ENCODE measurements at regions not wholly inside any gene's neighbourhood (a gene's known extent, or its start where the extent isn't known, plus 50 kb on each side); places are given as distances from the start of the nearest gene placed in this dataset.

DNA sequence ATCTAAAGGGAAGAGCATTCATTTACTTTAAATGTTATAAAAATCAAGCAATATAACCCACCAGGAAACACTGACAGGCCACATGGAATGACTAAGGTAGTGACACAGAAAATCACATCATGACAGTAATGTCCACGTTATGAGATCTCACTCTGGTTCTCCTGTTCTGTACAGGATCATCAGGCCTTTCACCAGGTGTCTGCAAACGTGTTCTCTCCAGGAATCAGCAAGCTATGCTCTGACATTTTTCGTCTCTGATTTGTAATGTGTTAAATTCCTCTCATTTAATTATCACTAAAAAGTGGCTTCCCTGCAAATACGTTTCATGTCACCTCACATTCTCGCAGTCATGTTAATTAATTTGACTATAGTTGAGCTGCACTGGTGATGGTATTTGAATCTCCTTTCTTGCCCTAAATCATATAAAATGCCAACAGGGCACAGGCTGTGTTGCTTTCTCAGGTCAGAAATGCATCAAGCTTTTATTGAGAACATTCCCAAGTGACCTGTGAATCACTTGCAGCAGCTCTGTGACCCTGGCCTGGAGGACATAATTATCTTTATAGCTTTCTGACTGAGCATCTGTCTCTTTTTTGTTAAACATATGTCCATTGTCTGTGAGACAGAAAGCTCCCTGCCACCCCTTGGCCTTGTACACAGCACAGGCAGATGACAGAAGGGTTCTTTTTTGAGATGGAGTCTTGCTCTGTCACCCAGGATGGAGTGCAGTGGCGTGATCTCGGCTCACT lies 196.2 kb downstream of the DIRAS2 start:
- TF ChIP-seq ZNF274 (IDR thresholded peaks at IDR 0.05; ENCODE audit: low read depth, low read length) = no peak
- no peak for TF ChIP-seq YY1 (IDR thresholded peaks at IDR 0.05; ENCODE audit: insufficient read depth, insufficient read length)
- TF ChIP-seq SUZ12 (IDR thresholded peaks at IDR 0.05; ENCODE audit: extremely low read depth, insufficient read depth, insufficient read length) = no peak
- Histone ChIP-seq H3K9ac (ENCODE audit: insufficient read length, low read depth) (no peak overlapping the region), H3K9me3 (ENCODE audit: insufficient read depth, low read length) (no peaks in the 10 kb centered on the region; the same call in 1 of the 2 replicates), H3K36me3 (ENCODE audit: insufficient read depth, insufficient read length, low read length) (no peaks in the 10 kb centered on the region), H3K27me3 (ENCODE audit: insufficient read depth, insufficient read length) (peaks cover 5% of the 10 kb centered on the region), H3K4me3 (ENCODE audit: insufficient read length, low read depth) (no peak overlapping the region), H3K4me1 (ENCODE audit: insufficient read depth, insufficient read length) (peaks cover 2% of the 10 kb centered on the region)
- DNase-seq (ENCODE audit: low read depth, low spot score) = no peak

DNA sequence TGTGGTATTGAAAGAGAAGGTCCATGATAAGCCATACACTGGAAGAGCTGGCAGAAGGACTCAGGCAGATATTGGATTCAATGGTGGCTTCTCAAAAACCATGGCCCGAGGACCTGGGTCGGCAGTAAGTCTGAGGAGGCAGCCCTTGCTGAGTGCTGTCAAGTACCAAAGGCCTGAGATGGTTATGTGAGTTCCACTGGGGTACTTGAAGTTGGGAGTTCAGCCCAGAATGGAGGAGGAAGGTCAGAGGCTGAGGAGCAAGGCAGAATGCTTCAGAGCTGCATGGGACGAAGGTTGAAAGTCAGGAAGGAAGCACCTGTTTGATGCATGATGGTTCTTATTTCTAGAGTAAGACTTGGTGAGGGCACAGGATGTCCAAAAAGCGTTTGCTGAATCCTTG lies 194.9 kb downstream of the DIRAS2 start:
- H3K9me3 ChIP-seq (ENCODE audit: insufficient read depth, low read length) = no peaks in the 10 kb centered on the region; the same call in 1 of the 2 replicates
- no peak overlapping the region for H3K9ac ChIP-seq (ENCODE audit: insufficient read length, low read depth)
- TF ChIP-seq ZNF274 (IDR thresholded peaks at IDR 0.05; ENCODE audit: low read depth, low read length) = no peak
- TF ChIP-seq SUZ12 (IDR thresholded peaks at IDR 0.05; ENCODE audit: extremely low read depth, insufficient read depth, insufficient read length) = no peak
- no peak for TF ChIP-seq YY1 (IDR thresholded peaks at IDR 0.05; ENCODE audit: insufficient read depth, insufficient read length)
- no peaks in the 10 kb centered on the region for H3K4me1 ChIP-seq (ENCODE audit: insufficient read depth, insufficient read length)
- DNase-seq (ENCODE audit: low read depth, low spot score) = no peak
- H3K36me3 ChIP-seq (ENCODE audit: insufficient read depth, insufficient read length, low read length) = no peaks in the 10 kb centered on the region
- H3K4me3 ChIP-seq (ENCODE audit: insufficient read length, low read depth) = no peak overlapping the region
- H3K27me3 ChIP-seq (ENCODE audit: insufficient read depth, insufficient read length) = no peaks in the 10 kb centered on the region

DNA sequence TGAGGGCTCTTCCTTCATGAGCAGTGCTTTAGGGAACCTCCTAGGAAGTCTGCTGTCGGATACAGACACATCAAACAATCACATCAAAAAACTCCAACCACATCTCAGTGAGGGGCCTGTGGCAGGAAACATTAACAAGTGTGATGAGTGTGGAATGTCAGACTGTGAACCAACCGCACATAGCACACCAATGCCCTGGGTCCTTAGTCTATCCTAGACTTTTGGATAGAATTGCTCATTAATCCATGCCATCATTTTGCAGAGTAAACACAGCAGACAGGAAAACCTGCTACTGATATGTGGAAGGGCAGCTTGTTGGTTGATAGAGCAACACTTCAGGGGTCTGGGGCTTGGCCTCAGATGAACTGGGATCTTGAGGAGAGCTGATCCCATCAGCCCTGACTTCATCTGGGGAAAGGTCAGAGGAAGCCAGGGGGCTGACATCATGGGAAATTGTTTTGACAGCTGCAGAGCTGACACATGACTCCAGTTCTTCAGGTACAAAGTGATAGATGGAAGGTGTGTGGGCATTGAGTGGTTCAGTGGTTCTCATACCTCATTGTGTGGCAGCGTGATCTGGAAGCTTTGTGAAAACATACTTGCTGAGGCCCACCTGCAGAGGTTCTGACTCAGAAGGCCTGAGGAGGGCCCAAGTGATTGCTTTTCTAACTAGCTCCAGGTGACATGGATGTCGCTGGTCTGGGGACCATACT lies 193.3 kb downstream of the DIRAS2 start:
- no peak overlapping the region for H3K9ac ChIP-seq (ENCODE audit: insufficient read length, low read depth)
- TF ChIP-seq SUZ12 (IDR thresholded peaks at IDR 0.05; ENCODE audit: extremely low read depth, insufficient read depth, insufficient read length) = no peak
- TF ChIP-seq YY1 (IDR thresholded peaks at IDR 0.05; ENCODE audit: insufficient read depth, insufficient read length) = no peak
- no peak for TF ChIP-seq ZNF274 (IDR thresholded peaks at IDR 0.05; ENCODE audit: low read depth, low read length)
- H3K9me3 ChIP-seq (ENCODE audit: insufficient read depth, low read length) = peaks cover 14% of the 10 kb centered on the region
- H3K27me3 ChIP-seq (ENCODE audit: insufficient read depth, insufficient read length) = no peaks in the 10 kb centered on the region
- no peak overlapping the region for H3K4me3 ChIP-seq (ENCODE audit: insufficient read length, low read depth)
- no peak for DNase-seq (ENCODE audit: low read depth, low spot score)
- H3K4me1 ChIP-seq (ENCODE audit: insufficient read depth, insufficient read length) = no peaks in the 10 kb centered on the region
- H3K36me3 ChIP-seq (ENCODE audit: insufficient read depth, insufficient read length, low read length) = no peaks in the 10 kb centered on the region

DNA sequence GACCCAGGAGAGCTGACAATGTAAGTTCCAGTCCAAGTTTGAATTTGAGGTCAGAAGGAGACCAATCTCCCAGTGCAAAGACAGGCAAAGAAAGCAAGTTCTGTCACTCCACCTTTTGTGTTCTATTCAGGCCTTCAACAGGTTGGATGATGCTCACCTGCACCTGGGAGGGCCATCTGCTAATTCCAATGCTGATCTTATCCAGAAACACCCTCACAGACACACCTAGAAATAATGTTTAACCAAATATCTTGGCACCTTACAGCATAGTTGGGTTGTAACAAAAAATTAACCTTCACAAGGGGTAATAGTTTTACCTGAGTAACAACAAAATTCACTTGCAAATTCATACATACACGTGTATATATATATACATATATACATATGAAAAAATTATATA lies 190.8 kb downstream of the DIRAS2 start:
- no peaks in the 10 kb centered on the region for H3K27me3 ChIP-seq (ENCODE audit: insufficient read depth, insufficient read length)
- TF ChIP-seq YY1 (IDR thresholded peaks at IDR 0.05; ENCODE audit: insufficient read depth, insufficient read length) = no peak
- no peak for TF ChIP-seq SUZ12 (IDR thresholded peaks at IDR 0.05; ENCODE audit: extremely low read depth, insufficient read depth, insufficient read length)
- no peak for TF ChIP-seq ZNF274 (IDR thresholded peaks at IDR 0.05; ENCODE audit: low read depth, low read length)
- no peak overlapping the region for H3K4me3 ChIP-seq (ENCODE audit: insufficient read length, low read depth)
- H3K36me3 ChIP-seq (ENCODE audit: insufficient read depth, insufficient read length, low read length) = no peaks in the 10 kb centered on the region
- no peak for DNase-seq (ENCODE audit: low read depth, low spot score)
- no peak overlapping the region for H3K9ac ChIP-seq (ENCODE audit: insufficient read length, low read depth)
- peaks cover 18% of the 10 kb centered on the region for H3K9me3 ChIP-seq (ENCODE audit: insufficient read depth, low read length)
- no peaks in the 10 kb centered on the region for H3K4me1 ChIP-seq (ENCODE audit: insufficient read depth, insufficient read length)

DNA sequence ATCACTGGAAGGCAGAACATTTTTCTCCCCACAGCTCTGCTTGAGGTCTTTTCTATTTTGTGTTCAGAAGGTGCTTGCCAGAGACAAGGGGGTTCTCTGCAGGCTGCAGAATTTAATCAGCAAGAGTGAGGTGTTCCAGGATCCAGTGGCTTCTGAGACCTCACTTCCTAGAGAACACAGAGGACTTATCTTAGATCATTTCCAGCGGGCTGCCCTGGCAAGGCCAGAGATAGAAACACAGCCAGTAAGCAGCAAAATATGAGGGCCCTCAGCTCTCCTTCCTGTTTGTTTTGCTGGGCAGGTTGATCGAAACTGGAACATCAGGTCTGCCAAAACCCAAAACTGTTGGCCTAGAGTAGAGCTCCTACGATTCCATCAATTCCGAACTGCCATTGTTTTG lies 187.3 kb downstream of the DIRAS2 start:
- TF ChIP-seq YY1 (IDR thresholded peaks at IDR 0.05; ENCODE audit: insufficient read depth, insufficient read length) (no peak), ZNF274 (IDR thresholded peaks at IDR 0.05; ENCODE audit: low read depth, low read length) (no peak), SUZ12 (IDR thresholded peaks at IDR 0.05; ENCODE audit: extremely low read depth, insufficient read depth, insufficient read length) (no peak)
- DNase-seq (ENCODE audit: low read depth, low spot score) = no peak
- no peaks in the 10 kb centered on the region for H3K36me3 ChIP-seq (ENCODE audit: insufficient read depth, insufficient read length, low read length)
- H3K4me1 ChIP-seq (ENCODE audit: insufficient read depth, insufficient read length) = no peaks in the 10 kb centered on the region
- no peak overlapping the region for H3K9ac ChIP-seq (ENCODE audit: insufficient read length, low read depth)
- H3K27me3 ChIP-seq (ENCODE audit: insufficient read depth, insufficient read length) = no peaks in the 10 kb centered on the region
- peaks cover 18% of the 10 kb centered on the region for H3K9me3 ChIP-seq (ENCODE audit: insufficient read depth, low read length)
- H3K4me3 ChIP-seq (ENCODE audit: insufficient read length, low read depth) = no peak overlapping the region

DNA sequence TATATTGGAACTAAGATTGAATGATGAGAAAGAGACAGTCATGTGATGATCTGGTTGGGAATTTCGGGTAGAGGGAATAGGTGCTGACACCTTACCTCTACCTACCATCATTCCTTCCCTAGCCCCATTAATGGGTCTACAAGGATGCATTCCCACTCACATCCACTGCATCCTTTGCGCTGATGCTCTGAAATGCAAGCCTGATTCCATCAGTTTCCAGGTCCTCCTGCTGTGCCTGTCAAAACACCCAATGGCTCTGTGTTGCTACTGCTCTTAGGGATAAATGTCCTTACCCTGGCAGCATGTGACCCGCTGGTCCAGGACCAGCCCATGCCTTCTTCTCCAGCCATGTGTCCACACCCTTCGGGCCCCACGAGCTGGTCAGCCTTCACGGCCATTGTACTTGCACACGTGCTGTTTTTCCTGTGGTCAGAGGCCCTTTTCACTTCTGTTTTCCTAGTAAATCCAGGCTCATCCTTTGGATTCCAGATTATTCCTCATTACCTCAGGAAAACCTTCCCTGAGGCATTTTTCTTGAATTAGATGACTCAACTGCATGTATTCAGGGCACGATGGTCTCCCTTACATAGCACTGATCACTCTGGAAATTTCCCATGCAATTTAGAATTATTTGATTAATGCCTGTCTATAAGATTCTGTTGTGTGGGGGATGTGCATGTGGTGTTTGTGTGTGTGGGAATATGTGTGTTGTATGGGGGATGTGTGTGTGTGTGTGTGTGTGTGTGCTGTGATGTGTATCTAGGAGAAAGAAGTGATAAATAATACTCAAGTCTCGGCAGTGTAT lies 185.0 kb downstream of the DIRAS2 start:
- TF ChIP-seq YY1 (IDR thresholded peaks at IDR 0.05; ENCODE audit: insufficient read depth, insufficient read length) (no peak), ZNF274 (IDR thresholded peaks at IDR 0.05; ENCODE audit: low read depth, low read length) (no peak), SUZ12 (IDR thresholded peaks at IDR 0.05; ENCODE audit: extremely low read depth, insufficient read depth, insufficient read length) (no peak)
- H3K9me3 ChIP-seq (ENCODE audit: insufficient read depth, low read length) = peaks cover 18% of the 10 kb centered on the region
- no peaks in the 10 kb centered on the region for H3K27me3 ChIP-seq (ENCODE audit: insufficient read depth, insufficient read length)
- H3K36me3 ChIP-seq (ENCODE audit: insufficient read depth, insufficient read length, low read length) = no peaks in the 10 kb centered on the region
- DNase-seq (ENCODE audit: low read depth, low spot score) = no peak
- no peaks in the 10 kb centered on the region for H3K4me1 ChIP-seq (ENCODE audit: insufficient read depth, insufficient read length)
- no peak overlapping the region for H3K4me3 ChIP-seq (ENCODE audit: insufficient read length, low read depth)
- no peak overlapping the region for H3K9ac ChIP-seq (ENCODE audit: insufficient read length, low read depth)
